ENCODE measurements at regions not wholly inside any gene's neighbourhood (a gene's known extent, or its start where the extent isn't known, plus 50 kb on each side); places are given as distances from the start of the nearest gene placed in this dataset.

DNA sequence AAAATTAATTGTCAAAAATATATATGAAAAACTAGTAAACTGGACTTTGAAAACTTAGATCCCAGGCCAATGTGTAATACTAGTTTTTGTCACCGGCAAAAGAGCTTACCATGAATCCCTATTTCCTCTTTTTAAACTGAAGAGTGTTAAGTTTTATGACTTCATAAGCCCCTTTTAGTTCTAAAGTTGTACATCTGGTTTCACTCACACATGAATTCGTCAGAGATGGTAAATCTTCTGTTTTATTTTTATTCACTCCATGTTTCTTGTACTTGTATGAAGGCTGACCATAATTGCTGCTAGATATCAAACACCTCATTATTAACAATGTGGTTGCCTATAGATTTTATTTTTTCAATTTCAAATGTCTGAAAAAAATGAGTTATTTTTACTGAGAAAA, 827.9 kb downstream of the PCDH7 start:
- TF ChIP-seq YY1 (IDR thresholded peaks at IDR 0.05; ENCODE audit: low read depth) (no peak), CEBPB (IDR thresholded peaks at IDR 0.05) (no peak), RAD21 (IDR thresholded peaks at IDR 0.05; ENCODE audit: low read depth) (no peak), EGR1 (IDR thresholded peaks at IDR 0.05) (no peak), CREB1 (IDR thresholded peaks at IDR 0.05; ENCODE audit: low read depth) (no peak), TEAD4 (IDR thresholded peaks at IDR 0.05) (no peak), NFIC (IDR thresholded peaks at IDR 0.05) (no peak), EP300 (IDR thresholded peaks at IDR 0.05; ENCODE audit: borderline replicate concordance) (no peak)
- TF ChIP-seq, protein P1, sequence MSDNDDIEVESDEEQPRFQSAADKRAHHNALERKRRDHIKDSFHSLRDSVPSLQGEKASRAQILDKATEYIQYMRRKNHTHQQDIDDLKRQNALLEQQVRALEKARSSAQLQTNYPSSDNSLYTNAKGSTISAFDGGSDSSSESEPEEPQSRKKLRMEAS (IDR thresholded peaks at IDR 0.05): no peak
